ENCODE measurements at regions not wholly inside any gene's neighbourhood (a gene's known extent, or its start where the extent isn't known, plus 50 kb on each side); places are given as distances from the start of the nearest gene placed in this dataset.

DNA sequence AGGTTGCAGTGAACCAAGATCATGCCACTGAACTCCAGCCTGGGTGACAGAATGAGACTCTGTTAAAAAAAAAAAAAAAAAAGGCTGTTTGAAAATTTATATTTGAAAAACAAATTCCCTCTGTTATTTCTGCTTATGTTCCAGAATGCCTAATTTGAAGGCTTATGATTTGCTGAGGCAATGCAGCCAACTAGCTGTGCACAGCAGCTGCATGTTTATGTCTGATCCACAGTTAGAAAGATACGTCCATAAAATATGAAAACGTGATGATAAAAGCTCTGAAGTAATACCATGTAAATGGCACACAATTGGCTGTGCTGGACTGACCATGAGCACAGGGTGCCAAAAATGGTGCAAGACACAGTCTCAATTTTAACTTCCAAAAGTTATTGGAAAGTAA lies 453.2 kb downstream of the TUSC1 start:
- H3K9me3 ChIP-seq (ENCODE audit: control insufficient read depth, insufficient read depth, low read depth, low read length), result no peaks in the 10 kb centered on the region
- H3K27me3 ChIP-seq (ENCODE audit: control insufficient read depth, insufficient read depth, low read length), result no peaks in the 10 kb centered on the region
- TF ChIP-seq, protein P1, sequence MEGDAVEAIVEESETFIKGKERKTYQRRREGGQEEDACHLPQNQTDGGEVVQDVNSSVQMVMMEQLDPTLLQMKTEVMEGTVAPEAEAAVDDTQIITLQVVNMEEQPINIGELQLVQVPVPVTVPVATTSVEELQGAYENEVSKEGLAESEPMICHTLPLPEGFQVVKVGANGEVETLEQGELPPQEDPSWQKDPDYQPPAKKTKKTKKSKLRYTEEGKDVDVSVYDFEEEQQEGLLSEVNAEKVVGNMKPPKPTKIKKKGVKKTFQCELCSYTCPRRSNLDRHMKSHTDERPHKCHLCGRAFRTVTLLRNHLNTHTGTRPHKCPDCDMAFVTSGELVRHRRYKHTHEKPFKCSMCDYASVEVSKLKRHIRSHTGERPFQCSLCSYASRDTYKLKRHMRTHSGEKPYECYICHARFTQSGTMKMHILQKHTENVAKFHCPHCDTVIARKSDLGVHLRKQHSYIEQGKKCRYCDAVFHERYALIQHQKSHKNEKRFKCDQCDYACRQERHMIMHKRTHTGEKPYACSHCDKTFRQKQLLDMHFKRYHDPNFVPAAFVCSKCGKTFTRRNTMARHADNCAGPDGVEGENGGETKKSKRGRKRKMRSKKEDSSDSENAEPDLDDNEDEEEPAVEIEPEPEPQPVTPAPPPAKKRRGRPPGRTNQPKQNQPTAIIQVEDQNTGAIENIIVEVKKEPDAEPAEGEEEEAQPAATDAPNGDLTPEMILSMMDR (IDR thresholded peaks at IDR 0.05), result no peak
- no peak for TF ChIP-seq POLR2AphosphoS5 (IDR thresholded peaks at IDR 0.05; ENCODE audit: low read depth, low read length)
- TF ChIP-seq TCF7L2 (IDR thresholded peaks at IDR 0.05; ENCODE audit: low read depth, low read length), result no peak
- TF ChIP-seq SIN3A (IDR thresholded peaks at IDR 0.05; ENCODE audit: borderline replicate concordance, insufficient read depth, low read depth, low read length), result no peak
- TF ChIP-seq, protein P2, sequence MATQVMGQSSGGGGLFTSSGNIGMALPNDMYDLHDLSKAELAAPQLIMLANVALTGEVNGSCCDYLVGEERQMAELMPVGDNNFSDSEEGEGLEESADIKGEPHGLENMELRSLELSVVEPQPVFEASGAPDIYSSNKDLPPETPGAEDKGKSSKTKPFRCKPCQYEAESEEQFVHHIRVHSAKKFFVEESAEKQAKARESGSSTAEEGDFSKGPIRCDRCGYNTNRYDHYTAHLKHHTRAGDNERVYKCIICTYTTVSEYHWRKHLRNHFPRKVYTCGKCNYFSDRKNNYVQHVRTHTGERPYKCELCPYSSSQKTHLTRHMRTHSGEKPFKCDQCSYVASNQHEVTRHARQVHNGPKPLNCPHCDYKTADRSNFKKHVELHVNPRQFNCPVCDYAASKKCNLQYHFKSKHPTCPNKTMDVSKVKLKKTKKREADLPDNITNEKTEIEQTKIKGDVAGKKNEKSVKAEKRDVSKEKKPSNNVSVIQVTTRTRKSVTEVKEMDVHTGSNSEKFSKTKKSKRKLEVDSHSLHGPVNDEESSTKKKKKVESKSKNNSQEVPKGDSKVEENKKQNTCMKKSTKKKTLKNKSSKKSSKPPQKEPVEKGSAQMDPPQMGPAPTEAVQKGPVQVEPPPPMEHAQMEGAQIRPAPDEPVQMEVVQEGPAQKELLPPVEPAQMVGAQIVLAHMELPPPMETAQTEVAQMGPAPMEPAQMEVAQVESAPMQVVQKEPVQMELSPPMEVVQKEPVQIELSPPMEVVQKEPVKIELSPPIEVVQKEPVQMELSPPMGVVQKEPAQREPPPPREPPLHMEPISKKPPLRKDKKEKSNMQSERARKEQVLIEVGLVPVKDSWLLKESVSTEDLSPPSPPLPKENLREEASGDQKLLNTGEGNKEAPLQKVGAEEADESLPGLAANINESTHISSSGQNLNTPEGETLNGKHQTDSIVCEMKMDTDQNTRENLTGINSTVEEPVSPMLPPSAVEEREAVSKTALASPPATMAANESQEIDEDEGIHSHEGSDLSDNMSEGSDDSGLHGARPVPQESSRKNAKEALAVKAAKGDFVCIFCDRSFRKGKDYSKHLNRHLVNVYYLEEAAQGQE (IDR thresholded peaks at IDR 0.05; ENCODE audit: insufficient read depth in 1 of 2, low read depth in 2 of 2, low read length in 1 of 2), result no peak
- BruUV-seq (replicated peaks), result no TSS peak
- ATAC-seq (no peak), DNase-seq (ENCODE audit: low read depth, low spot score) (no peak)
- no peaks in the 10 kb centered on the region for H3K4me1 ChIP-seq (ENCODE audit: control insufficient read depth, insufficient read depth, low read length)
- intact Hi-C loops (cut with micrococcal nuclease; ENCODE audit: unreplicated experiment), result no loop called here
- ChIA-PET CTCF (interaction anchor here (0.7 kb wide), 1 partner anchor 812 kb away, joined by 10 read pairs; no protein-coding TSS in a partner anchor), POLR2A (no interaction called here)
- no peaks in the 10 kb centered on the region for H3K36me3 ChIP-seq (ENCODE audit: control insufficient read depth, insufficient read depth, low read length)
- in situ Hi-C loops (cut with HindIII; ENCODE audit: low pct_unique_long_range_greater_than_20kb, low sequenced_read_pairs), result no loop called here
- no peak overlapping the region for H3K27ac ChIP-seq (ENCODE audit: low read length)
- no peak overlapping the region for H3K4me3 ChIP-seq (ENCODE audit: low read depth in 2 of 2, low read length in 2 of 2)

DNA sequence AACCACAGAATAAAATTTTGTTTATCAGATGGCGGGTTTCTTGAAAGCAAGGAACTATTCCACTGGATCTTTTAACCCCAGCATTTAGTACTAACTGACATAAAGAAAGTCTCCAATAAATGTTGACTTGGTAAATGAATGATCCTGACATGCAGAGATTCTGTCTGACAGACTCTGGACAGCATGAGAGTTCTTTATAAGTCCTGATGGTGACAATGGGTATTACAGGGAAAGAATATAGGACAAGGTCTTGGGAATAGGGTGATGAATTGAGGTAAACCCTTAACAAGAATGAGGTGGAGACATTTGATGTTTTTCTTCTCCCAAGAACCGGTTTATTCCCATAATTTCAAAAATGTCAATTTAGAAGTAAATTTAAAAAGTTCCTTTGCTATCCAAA lies 453.9 kb downstream of the TUSC1 start:
- ATAC-seq, result no peak
- Histone ChIP-seq H3K4me3 (ENCODE audit: low read depth in 2 of 2, low read length in 2 of 2) (no peak overlapping the region), H3K27me3 (ENCODE audit: control insufficient read depth, insufficient read depth, low read length) (no peaks in the 10 kb centered on the region), H3K9me3 (ENCODE audit: control insufficient read depth, insufficient read depth, low read depth, low read length) (no peaks in the 10 kb centered on the region), H3K4me1 (ENCODE audit: control insufficient read depth, insufficient read depth, low read length) (no peaks in the 10 kb centered on the region), H3K27ac (ENCODE audit: low read length) (no peak overlapping the region), H3K36me3 (ENCODE audit: control insufficient read depth, insufficient read depth, low read length) (no peaks in the 10 kb centered on the region)
- DNase-seq (ENCODE audit: low read depth, low spot score), result no peak
- CTCF ChIA-PET, result interaction anchor here (0.9 kb wide), 1 partner anchor 109 kb away, joined by 3 read pairs; no protein-coding TSS in a partner anchor
- TF ChIP-seq SIN3A (IDR thresholded peaks at IDR 0.05; ENCODE audit: borderline replicate concordance, insufficient read depth, low read depth, low read length), result no peak
- TF ChIP-seq, protein P2 (IDR thresholded peaks at IDR 0.05; ENCODE audit: insufficient read depth in 1 of 2, low read depth in 2 of 2, low read length in 1 of 2), result no peak
- TF ChIP-seq, protein P1 (IDR thresholded peaks at IDR 0.05), result no peak
- no peak for TF ChIP-seq POLR2AphosphoS5 (IDR thresholded peaks at IDR 0.05; ENCODE audit: low read depth, low read length)
- no peak for TF ChIP-seq TCF7L2 (IDR thresholded peaks at IDR 0.05; ENCODE audit: low read depth, low read length)
- in situ Hi-C loops (cut with HindIII; ENCODE audit: low pct_unique_long_range_greater_than_20kb, low sequenced_read_pairs) (no loop called here), intact Hi-C loops (cut with micrococcal nuclease; ENCODE audit: unreplicated experiment) (no loop called here)
- POLR2A ChIA-PET, result no interaction called here
- no TSS peak for BruUV-seq (replicated peaks)
